Astrocyte (in vitro differentiated cells and primary cell): ENCODE measurements at regions not wholly inside any gene's neighbourhood (a gene's known extent, or its start where the extent isn't known, plus 50 kb on each side); places are given as distances from the start of the nearest gene placed in this dataset.

ENCODE experiments used
- DNase-seq: peaks from one replicate; pipeline ENCODE4 v3.0.0-alpha.2; 2010; ENCODE audit warnings: low read depth
- FAIRE-seq: peaks from 2 replicates; lab custom pipeline; 2011; peaks lifted over from hg19 to GRCh38; lab: Jason Lieb, UNC
- H2AFZ ChIP-seq: 2 replicates; pipeline ENCODE4 v1.6.0; 2012; ENCODE audit warnings: low read depth, low read length, inconsistent platforms
- H3K27ac ChIP-seq: 2 replicates; pipeline ENCODE4 v1.5.1; 2011; ENCODE audit warnings: low read depth, low read length, inconsistent platforms
- H3K27me3 ChIP-seq: 2 replicates; pipeline ENCODE4 v1.6.0; 2011; ENCODE audit warnings: low read length, inconsistent platforms; ENCODE audit not compliant: insufficient read depth
- H3K36me3 ChIP-seq: 2 replicates; pipeline ENCODE4 v1.5.1; 2011; ENCODE audit warnings: low read length, inconsistent platforms; ENCODE audit not compliant: insufficient read depth
- H3K4me1 ChIP-seq: 2 replicates; pipeline ENCODE4 v1.5.1; 2011; ENCODE audit warnings: low read length, inconsistent platforms; ENCODE audit not compliant: insufficient read depth
- H3K4me2 ChIP-seq: 2 replicates; pipeline ENCODE4 v1.6.0; 2012; ENCODE audit warnings: low read length, inconsistent platforms
- H3K4me3 ChIP-seq: 2 replicates; pipeline ENCODE4 v1.5.1; 2011; ENCODE audit warnings: low read depth, mild to moderate bottlenecking, low read length, inconsistent platforms; ENCODE audit not compliant: insufficient read depth
- H3K79me2 ChIP-seq: 2 replicates; pipeline ENCODE4 v1.6.0; 2012; ENCODE audit warnings: mild to moderate bottlenecking, low read length, inconsistent platforms; ENCODE audit not compliant: insufficient read depth
- H3K9ac ChIP-seq: 2 replicates; pipeline ENCODE4 v1.6.0; 2012; ENCODE audit warnings: mild to moderate bottlenecking, low read length, inconsistent platforms
- H3K9me3 ChIP-seq: 2 replicates; pipeline ENCODE4 v1.5.1; 2012; ENCODE audit warnings: low read depth, mild to moderate bottlenecking, low read length, inconsistent platforms; ENCODE audit not compliant: insufficient read depth
- H4K20me1 ChIP-seq: 2 replicates; pipeline ENCODE4 v1.6.0; 2012; ENCODE audit warnings: low read length, inconsistent platforms; ENCODE audit not compliant: insufficient read depth
- H3K27ac Mint-ChIP-seq: one replicate; pipeline ENCODE4 v1.8.0; 2021; ENCODE audit warnings: mild to moderate bottlenecking, mixed read lengths; ENCODE audit not compliant: unreplicated experiment
- H3K27me3 Mint-ChIP-seq: one replicate; pipeline ENCODE4 v1.8.0; 2021; ENCODE audit warnings: low read depth, mixed read lengths; ENCODE audit not compliant: unreplicated experiment
- H3K36me3 Mint-ChIP-seq: one replicate; pipeline ENCODE4 v1.8.0; 2021; ENCODE audit warnings: low read depth, mixed read lengths; ENCODE audit not compliant: unreplicated experiment
- H3K4me1 Mint-ChIP-seq: one replicate; pipeline ENCODE4 v1.8.0; 2021; ENCODE audit warnings: low read depth, mixed read lengths; ENCODE audit not compliant: unreplicated experiment
- H3K4me3 Mint-ChIP-seq: one replicate; pipeline ENCODE4 v1.8.0; 2021; ENCODE audit warnings: mild to moderate bottlenecking, moderate library complexity, mixed read lengths; ENCODE audit not compliant: unreplicated experiment
- H3K9me3 Mint-ChIP-seq: one replicate; pipeline ENCODE4 v1.8.0; 2021; ENCODE audit warnings: mild to moderate bottlenecking, mixed read lengths; ENCODE audit not compliant: unreplicated experiment
- EZH2 ChIP-seq: IDR thresholded peaks from 2 replicates; pipeline ENCODE4 v1.6.1; 2012; ENCODE audit warnings: mild to moderate bottlenecking, low read length, inconsistent platforms; ENCODE audit not compliant: insufficient read depth
- TF ChIP-seq, protein P1 (sequence below): IDR thresholded peaks from 2 replicates; pipeline ENCODE4 v1.5.1; 2011; ENCODE audit warnings: low read depth, mild to moderate bottlenecking, inconsistent platforms, low read length, moderate library complexity; ENCODE audit not compliant: insufficient read depth

GRCh38 chr22:49550141-49550430 is 277.6 kb downstream of the BRD1 start:
- H3K4me1 Mint-ChIP-seq, result peaks cover 3% of the 10 kb centered on the region
- Histone ChIP-seq H2AFZ (no peak overlapping the region), H3K4me1 (no peaks in the 10 kb centered on the region), H3K27ac (no peak overlapping the region), H3K9ac (no peak overlapping the region), H3K4me2 (no peak overlapping the region), H3K36me3 (no peaks in the 10 kb centered on the region), H3K4me3 (no peak overlapping the region), H4K20me1 (no peaks in the 10 kb centered on the region), H3K27me3 (no peaks in the 10 kb centered on the region), H3K79me2 (no peaks in the 10 kb centered on the region), H3K9me3 (peaks cover 3% of the 10 kb centered on the region)
- FAIRE-seq (no peak), DNase-seq (no peak)
- no peaks in the 10 kb centered on the region for H3K36me3 Mint-ChIP-seq
- TF ChIP-seq EZH2, result no peak
- TF ChIP-seq, protein P1, sequence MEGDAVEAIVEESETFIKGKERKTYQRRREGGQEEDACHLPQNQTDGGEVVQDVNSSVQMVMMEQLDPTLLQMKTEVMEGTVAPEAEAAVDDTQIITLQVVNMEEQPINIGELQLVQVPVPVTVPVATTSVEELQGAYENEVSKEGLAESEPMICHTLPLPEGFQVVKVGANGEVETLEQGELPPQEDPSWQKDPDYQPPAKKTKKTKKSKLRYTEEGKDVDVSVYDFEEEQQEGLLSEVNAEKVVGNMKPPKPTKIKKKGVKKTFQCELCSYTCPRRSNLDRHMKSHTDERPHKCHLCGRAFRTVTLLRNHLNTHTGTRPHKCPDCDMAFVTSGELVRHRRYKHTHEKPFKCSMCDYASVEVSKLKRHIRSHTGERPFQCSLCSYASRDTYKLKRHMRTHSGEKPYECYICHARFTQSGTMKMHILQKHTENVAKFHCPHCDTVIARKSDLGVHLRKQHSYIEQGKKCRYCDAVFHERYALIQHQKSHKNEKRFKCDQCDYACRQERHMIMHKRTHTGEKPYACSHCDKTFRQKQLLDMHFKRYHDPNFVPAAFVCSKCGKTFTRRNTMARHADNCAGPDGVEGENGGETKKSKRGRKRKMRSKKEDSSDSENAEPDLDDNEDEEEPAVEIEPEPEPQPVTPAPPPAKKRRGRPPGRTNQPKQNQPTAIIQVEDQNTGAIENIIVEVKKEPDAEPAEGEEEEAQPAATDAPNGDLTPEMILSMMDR, result no peak
- H3K4me3 Mint-ChIP-seq, result no peak overlapping the region
- H3K9me3 Mint-ChIP-seq, result peaks cover 10% of the 10 kb centered on the region
- H3K27ac Mint-ChIP-seq, result no peak overlapping the region
- H3K27me3 Mint-ChIP-seq, result peaks cover 34% of the 10 kb centered on the region

DNA sequence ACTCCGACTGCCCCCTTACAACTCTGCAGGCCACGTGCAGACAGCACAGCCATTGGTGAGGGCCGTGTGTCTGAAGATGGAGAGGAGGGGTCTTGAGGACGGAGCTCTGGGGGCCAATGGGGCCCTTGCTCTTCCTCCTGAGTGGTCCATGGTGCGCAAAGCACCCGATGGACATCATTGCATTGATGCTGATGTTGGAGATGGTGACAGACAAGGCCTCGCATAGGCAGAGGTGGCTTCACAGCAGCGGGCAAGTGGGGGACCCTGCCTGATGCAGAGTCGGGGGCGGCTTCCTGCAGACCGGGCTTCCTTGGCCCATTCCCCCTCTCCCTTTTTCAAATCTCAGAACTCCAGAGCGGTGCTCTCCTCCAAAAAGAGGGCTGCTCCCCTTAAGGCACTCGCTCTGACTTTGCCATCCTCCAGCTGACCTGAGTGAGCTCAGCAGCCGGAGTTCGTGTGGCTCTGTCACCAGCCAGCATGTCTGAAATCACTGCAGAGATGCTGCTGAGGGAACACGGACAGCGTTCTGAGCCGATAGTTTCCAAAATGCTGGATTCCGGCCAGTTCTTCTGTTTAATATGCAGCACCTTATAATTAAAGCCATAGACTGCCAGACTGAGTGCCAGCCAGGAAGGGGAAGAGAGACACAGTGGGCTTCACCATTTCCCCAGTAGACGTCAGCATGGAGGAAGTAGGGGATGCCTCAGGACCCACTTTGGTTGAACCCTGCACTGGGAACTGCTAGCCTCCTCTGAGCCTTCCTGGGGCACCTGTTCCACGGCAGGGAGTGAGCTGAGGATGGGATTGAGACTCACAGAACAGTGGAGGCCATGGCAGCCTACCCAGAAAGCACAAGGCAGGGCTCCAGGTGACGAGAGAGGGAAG is 278.2 kb downstream of the BRD1 start:
- H3K27ac ChIP-seq, result no peak overlapping the region
- no peak overlapping the region for H3K9ac ChIP-seq
- no peak for TF ChIP-seq EZH2
- TF ChIP-seq, protein P1, result no peak
- Mint-ChIP-seq H3K9me3 (peaks cover 10% of the 10 kb centered on the region), H3K27me3 (peaks cover 35% of the 10 kb centered on the region), H3K27ac (no peak overlapping the region), H3K4me1 (peaks cover 3% of the 10 kb centered on the region), H3K36me3 (no peaks in the 10 kb centered on the region), H3K4me3 (no peak overlapping the region)
- no peak for DNase-seq
- H4K20me1 ChIP-seq, result no peaks in the 10 kb centered on the region
- no peaks in the 10 kb centered on the region for H3K79me2 ChIP-seq
- H3K4me2 ChIP-seq, result no peak overlapping the region
- no peaks in the 10 kb centered on the region for H3K27me3 ChIP-seq
- no peak overlapping the region for H3K4me3 ChIP-seq
- no peaks in the 10 kb centered on the region for H3K4me1 ChIP-seq
- H2AFZ ChIP-seq, result no peak overlapping the region
- no peaks in the 10 kb centered on the region for H3K36me3 ChIP-seq
- no peak for FAIRE-seq
- peaks cover 3% of the 10 kb centered on the region for H3K9me3 ChIP-seq
